NCI-H2107 treated with DMSO at 0.1 percent for 48 hours (cell line): ENCODE measurements at regions not wholly inside any gene's neighbourhood (a gene's known extent, or its start where the extent isn't known, plus 50 kb on each side); places are given as distances from the start of the nearest gene placed in this dataset.

Source experiments
- DNase-seq: peaks from one replicate; lab custom pipeline; 2025; ENCODE audit not compliant: unreplicated experiment; lab: John Stamatoyannopoulos, UW

GRCh38 chr7:35351466-35351865 is 97.6 kb upstream of the TBX20 start:
- DNase-seq, result no peak

GRCh38 chr7:35348611-35349400 is 94.9 kb upstream of the TBX20 start:
- no peak for DNase-seq

- DNase-seq, result no peak
These were observed 88.9 kb upstream of the TBX20 start for GRCh38 chr7:35342786-35343185.

- no peak for DNase-seq
These were observed 85.9 kb upstream of the TBX20 start for GRCh38 chr7:35339811-35340210.

- DNase-seq, result no peak
These were observed 82.5 kb upstream of the TBX20 start for GRCh38 chr7:35336444-35336843.

- no peak for DNase-seq
These were observed 80.6 kb upstream of the TBX20 start for GRCh38 chr7:35334506-35334905.

- no peak for DNase-seq
These were observed 79.4 kb upstream of the TBX20 start for GRCh38 chr7:35333265-35333664.

- no peak for DNase-seq
These were observed 78.1 kb upstream of the TBX20 start for GRCh38 chr7:35331730-35332678.

GRCh38 chr7:35329026-35329425 is 75.1 kb upstream of the TBX20 start:
- no peak for DNase-seq

- DNase-seq, result no peak
These were observed 65.7 kb upstream of the TBX20 start for GRCh38 chr7:35319606-35320005.

- DNase-seq, result no peak
These were observed 62.6 kb upstream of the TBX20 start for GRCh38 chr7:35316549-35316948.

GRCh38 chr7:35315517-35315916 is 61.6 kb upstream of the TBX20 start:
- DNase-seq, result no peak

- DNase-seq, result no peak
These were observed 60.5 kb upstream of the TBX20 start for GRCh38 chr7:35314354-35314753.

- DNase-seq, result no peak
These were observed 59.7 kb upstream of the TBX20 start for GRCh38 chr7:35313575-35313974.
